PC-9 (cell line): ENCODE measurements at regions not wholly inside any gene's neighbourhood (a gene's known extent, or its start where the extent isn't known, plus 50 kb on each side); places are given as distances from the start of the nearest gene placed in this dataset.

Source experiments
- EZH2 ChIP-seq: fragments of 200-600 bp; sonication (generic); IDR thresholded peaks from 2 replicates; pipeline ENCODE4 v1.8.0; 2017; ENCODE audit warnings: antibody characterized with exemption, low read depth
- TF ChIP-seq, protein P1 (sequence below): fragments of 200-600 bp; sonication (generic); conservative IDR thresholded peaks from 2 replicates; pipeline ENCODE4 v1.6.1; 2017; ENCODE audit warnings: mixed run types, antibody characterized with exemption, mild to moderate bottlenecking, moderate library complexity

DNA sequence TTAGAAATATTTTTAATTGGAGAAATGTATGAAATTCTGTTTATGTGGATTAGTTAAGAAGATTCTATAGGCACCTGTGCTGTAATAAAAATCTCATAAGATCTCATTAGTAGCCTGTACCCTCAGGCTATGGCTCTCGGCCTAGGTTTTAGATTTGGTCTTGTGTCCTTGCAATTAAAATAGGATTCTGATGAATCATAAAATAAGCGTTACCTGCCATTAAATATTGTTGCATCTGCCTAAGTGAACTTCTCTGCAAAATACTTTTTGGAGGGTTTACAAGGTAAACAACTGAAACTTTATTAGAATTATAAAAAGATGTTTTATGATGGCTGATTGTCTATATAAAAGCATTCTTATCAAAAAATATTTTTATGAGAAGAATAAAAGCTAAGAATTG is 804.1 kb upstream of the ANO3 start:
- TF ChIP-seq, protein P1, sequence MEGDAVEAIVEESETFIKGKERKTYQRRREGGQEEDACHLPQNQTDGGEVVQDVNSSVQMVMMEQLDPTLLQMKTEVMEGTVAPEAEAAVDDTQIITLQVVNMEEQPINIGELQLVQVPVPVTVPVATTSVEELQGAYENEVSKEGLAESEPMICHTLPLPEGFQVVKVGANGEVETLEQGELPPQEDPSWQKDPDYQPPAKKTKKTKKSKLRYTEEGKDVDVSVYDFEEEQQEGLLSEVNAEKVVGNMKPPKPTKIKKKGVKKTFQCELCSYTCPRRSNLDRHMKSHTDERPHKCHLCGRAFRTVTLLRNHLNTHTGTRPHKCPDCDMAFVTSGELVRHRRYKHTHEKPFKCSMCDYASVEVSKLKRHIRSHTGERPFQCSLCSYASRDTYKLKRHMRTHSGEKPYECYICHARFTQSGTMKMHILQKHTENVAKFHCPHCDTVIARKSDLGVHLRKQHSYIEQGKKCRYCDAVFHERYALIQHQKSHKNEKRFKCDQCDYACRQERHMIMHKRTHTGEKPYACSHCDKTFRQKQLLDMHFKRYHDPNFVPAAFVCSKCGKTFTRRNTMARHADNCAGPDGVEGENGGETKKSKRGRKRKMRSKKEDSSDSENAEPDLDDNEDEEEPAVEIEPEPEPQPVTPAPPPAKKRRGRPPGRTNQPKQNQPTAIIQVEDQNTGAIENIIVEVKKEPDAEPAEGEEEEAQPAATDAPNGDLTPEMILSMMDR, result no peak
- no peak for TF ChIP-seq EZH2
